Panc1 (cell line): ENCODE measurements at regions not wholly inside any gene's neighbourhood (a gene's known extent, or its start where the extent isn't known, plus 50 kb on each side); places are given as distances from the start of the nearest gene placed in this dataset.

Experiments
- ATAC-seq: fragments of 200-7000 bp; cut with Tn5 transposase; 2 replicates; pipeline ENCODE4 v1.9.1; 2020; ENCODE audit warnings: mild to moderate bottlenecking, moderate library complexity
- BruUV-seq: library from RNA; stranded (reverse); fragments of 400-500 nt; replicated peaks from 2 replicates; lab custom pipeline; 2021; lab: Mats Ljungman, UMichigan
- CTCF ChIA-PET: fragments of 300-600 bp; sonication (Branson Sonifier 250); formaldehyde crosslinking; loops from one replicate; lab custom pipeline; 2022; ENCODE audit warnings: antibody characterized with exemption; lab: Charles Lee
- POLR2A ChIA-PET: fragments of 300-600 bp; sonication (Branson Sonifier 250); formaldehyde crosslinking; loops from one replicate; lab custom pipeline; 2022; ENCODE audit warnings: antibody characterized with exemption; lab: Charles Lee
- DNase-seq: peaks from one replicate; pipeline ENCODE4 v3.0.0-alpha.2; 2010; ENCODE audit warnings: low read depth, low spot score
- H3K27ac ChIP-seq: 2 replicates; pipeline ENCODE4 v1.5.1; 2011; ENCODE audit warnings: mild to moderate bottlenecking, low read length, inconsistent platforms
- H3K27me3 ChIP-seq: fragments of 200-500 bp; sonication (Bioruptor generic); 2 replicates; pipeline ENCODE4 v1.6.0; 2014; ENCODE audit warnings: low read length, inconsistent platforms; ENCODE audit not compliant: control insufficient read depth, insufficient read depth
- H3K36me3 ChIP-seq: fragments of 200-500 bp; sonication (Bioruptor generic); 2 replicates; pipeline ENCODE4 v1.5.1; 2014; ENCODE audit warnings: inconsistent platforms, mild to moderate bottlenecking, low read length, moderate library complexity; ENCODE audit not compliant: control insufficient read depth, insufficient read depth
- H3K4me1 ChIP-seq: 2 replicates; pipeline ENCODE4 v1.5.1; 2011; ENCODE audit warnings: inconsistent platforms, mild to moderate bottlenecking, low read length, moderate library complexity; ENCODE audit not compliant: control insufficient read depth, insufficient read depth
- H3K4me3 ChIP-seq, 2 experiments: 2 replicates each; pipeline ENCODE4 v1.5.1; 2011 to 2012; ENCODE audit warnings: low read depth in 2 of 2, low read length in 2 of 2, mild to moderate bottlenecking in 2 of 2, inconsistent platforms in 1 of 2, moderate library complexity in 1 of 2
- H3K9me3 ChIP-seq: fragments of 200-500 bp; sonication (Bioruptor generic); 2 replicates; pipeline ENCODE4 v1.5.1; 2014; ENCODE audit warnings: low read depth, mild to moderate bottlenecking, inconsistent platforms, low read length, moderate library complexity; ENCODE audit not compliant: control insufficient read depth, insufficient read depth
- POLR2AphosphoS5 ChIP-seq: IDR thresholded peaks from 2 replicates; pipeline ENCODE4 v1.6.1; 2012; ENCODE audit warnings: mild to moderate bottlenecking, low read depth, low read length, moderate library complexity
- SIN3A ChIP-seq: IDR thresholded peaks from 2 replicates; pipeline ENCODE4 v1.6.1; 2012; ENCODE audit warnings: low read depth, mild to moderate bottlenecking, low read length, moderate library complexity, borderline replicate concordance; ENCODE audit not compliant: insufficient read depth
- TCF7L2 ChIP-seq: IDR thresholded peaks from 2 replicates; pipeline ENCODE4 v1.6.1; 2011; ENCODE audit warnings: mild to moderate bottlenecking, low read depth, low read length, inconsistent platforms
- in situ Hi-C: cut with HindIII; loops from 2 replicates; pipeline ENCODE4 v1.10.0; 2016; ENCODE audit warnings: low sequenced_read_pairs, low pct_unique_long_range_greater_than_20kb
- intact Hi-C: fragments of 100-400 bp; cut with micrococcal nuclease; formaldehyde crosslinking; loops from one replicate; pipeline ENCODE4 v1.10.0; 2022; ENCODE audit not compliant: unreplicated experiment
- TF ChIP-seq, protein P1 (sequence below): fragments of 450-650 bp; IDR thresholded peaks from 2 replicates; pipeline ENCODE4 v1.5.1; 2017; ENCODE audit warnings: mild to moderate bottlenecking
- TF ChIP-seq, protein P2 (sequence below), 2 experiments: IDR thresholded peaks; 2 replicates each; pipeline ENCODE4 v1.6.1; 2011 to 2012; ENCODE audit warnings: low read depth in 2 of 2, control low read depth in 1 of 2, low read length in 1 of 2, mild to moderate bottlenecking in 1 of 2, moderate library complexity in 1 of 2; ENCODE audit not compliant: insufficient read depth in 1 of 2

DNA sequence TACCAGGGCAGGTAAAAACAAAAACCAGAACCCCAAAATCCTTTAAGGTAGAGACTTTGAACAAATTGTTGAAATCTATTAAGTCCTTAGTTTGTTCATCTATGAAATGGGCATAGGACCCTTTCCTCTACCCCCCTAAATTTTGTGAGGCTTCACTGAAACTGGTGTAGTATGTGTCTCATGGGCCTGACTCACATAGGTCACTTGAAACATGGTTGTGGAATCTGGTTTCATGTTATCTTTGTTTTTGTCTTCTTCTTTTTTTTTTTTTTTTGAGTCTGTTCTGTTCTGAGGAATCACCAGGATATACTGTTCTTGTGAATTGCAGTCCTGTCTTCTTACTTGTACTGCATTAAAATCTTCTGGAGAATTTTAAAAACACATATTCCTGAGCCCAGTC, 202.2 kb downstream of the KTN1 start:
- CTCF ChIA-PET = no interaction called here
- Histone ChIP-seq H3K27ac (no peak overlapping the region), H3K9me3 (no peaks in the 10 kb centered on the region), H3K4me3 (no peak overlapping the region), H3K36me3 (no peaks in the 10 kb centered on the region), H3K27me3 (no peaks in the 10 kb centered on the region), H3K4me1 (no peaks in the 10 kb centered on the region)
- POLR2A ChIA-PET = interaction anchor here (0.7 kb wide), 1 partner anchor 132 kb away, joined by 4 read pairs; no protein-coding TSS in a partner anchor
- ATAC-seq = no peak
- TF ChIP-seq, protein P1, sequence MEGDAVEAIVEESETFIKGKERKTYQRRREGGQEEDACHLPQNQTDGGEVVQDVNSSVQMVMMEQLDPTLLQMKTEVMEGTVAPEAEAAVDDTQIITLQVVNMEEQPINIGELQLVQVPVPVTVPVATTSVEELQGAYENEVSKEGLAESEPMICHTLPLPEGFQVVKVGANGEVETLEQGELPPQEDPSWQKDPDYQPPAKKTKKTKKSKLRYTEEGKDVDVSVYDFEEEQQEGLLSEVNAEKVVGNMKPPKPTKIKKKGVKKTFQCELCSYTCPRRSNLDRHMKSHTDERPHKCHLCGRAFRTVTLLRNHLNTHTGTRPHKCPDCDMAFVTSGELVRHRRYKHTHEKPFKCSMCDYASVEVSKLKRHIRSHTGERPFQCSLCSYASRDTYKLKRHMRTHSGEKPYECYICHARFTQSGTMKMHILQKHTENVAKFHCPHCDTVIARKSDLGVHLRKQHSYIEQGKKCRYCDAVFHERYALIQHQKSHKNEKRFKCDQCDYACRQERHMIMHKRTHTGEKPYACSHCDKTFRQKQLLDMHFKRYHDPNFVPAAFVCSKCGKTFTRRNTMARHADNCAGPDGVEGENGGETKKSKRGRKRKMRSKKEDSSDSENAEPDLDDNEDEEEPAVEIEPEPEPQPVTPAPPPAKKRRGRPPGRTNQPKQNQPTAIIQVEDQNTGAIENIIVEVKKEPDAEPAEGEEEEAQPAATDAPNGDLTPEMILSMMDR = no peak
- TF ChIP-seq, protein P2, sequence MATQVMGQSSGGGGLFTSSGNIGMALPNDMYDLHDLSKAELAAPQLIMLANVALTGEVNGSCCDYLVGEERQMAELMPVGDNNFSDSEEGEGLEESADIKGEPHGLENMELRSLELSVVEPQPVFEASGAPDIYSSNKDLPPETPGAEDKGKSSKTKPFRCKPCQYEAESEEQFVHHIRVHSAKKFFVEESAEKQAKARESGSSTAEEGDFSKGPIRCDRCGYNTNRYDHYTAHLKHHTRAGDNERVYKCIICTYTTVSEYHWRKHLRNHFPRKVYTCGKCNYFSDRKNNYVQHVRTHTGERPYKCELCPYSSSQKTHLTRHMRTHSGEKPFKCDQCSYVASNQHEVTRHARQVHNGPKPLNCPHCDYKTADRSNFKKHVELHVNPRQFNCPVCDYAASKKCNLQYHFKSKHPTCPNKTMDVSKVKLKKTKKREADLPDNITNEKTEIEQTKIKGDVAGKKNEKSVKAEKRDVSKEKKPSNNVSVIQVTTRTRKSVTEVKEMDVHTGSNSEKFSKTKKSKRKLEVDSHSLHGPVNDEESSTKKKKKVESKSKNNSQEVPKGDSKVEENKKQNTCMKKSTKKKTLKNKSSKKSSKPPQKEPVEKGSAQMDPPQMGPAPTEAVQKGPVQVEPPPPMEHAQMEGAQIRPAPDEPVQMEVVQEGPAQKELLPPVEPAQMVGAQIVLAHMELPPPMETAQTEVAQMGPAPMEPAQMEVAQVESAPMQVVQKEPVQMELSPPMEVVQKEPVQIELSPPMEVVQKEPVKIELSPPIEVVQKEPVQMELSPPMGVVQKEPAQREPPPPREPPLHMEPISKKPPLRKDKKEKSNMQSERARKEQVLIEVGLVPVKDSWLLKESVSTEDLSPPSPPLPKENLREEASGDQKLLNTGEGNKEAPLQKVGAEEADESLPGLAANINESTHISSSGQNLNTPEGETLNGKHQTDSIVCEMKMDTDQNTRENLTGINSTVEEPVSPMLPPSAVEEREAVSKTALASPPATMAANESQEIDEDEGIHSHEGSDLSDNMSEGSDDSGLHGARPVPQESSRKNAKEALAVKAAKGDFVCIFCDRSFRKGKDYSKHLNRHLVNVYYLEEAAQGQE (IDR thresholded peaks at IDR 0.05; ENCODE audit: insufficient read depth in 1 of 2, low read depth in 2 of 2, low read length in 1 of 2) = no peak
- TF ChIP-seq SIN3A = no peak
- intact Hi-C loops (no loop called here), in situ Hi-C loops (no loop called here)
- no TSS peak for BruUV-seq
- no peak for DNase-seq

DNA sequence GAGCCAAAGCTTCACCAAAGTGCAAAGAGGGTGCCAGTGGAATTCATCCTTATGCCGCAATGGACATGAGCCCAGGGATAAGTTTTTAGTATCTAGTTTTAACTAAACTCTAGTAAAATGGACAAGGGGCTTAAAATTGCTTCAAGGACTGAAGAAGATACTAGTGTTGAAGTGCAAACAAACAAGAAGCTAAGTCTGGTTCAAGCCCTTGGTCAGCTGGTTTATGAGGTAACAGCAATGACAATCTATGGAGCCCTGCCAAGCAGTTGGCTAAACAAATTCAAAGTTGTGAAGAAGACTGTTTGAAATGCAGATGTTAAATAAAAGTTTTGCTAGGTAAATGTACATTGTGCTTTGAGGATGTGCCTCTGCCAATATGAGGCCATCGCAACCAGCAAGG, 209.4 kb downstream of the KTN1 start:
- Histone ChIP-seq H3K9me3 (no peaks in the 10 kb centered on the region), H3K4me3 (no peak overlapping the region), H3K27ac (no peak overlapping the region), H3K4me1 (no peaks in the 10 kb centered on the region; the same call in 1 of the 2 replicates), H3K36me3 (no peaks in the 10 kb centered on the region), H3K27me3 (no peaks in the 10 kb centered on the region)
- no peak for ATAC-seq
- no peak for TF ChIP-seq SIN3A
- TF ChIP-seq, protein P1 = no peak
- no peak for TF ChIP-seq TCF7L2
- no peak for TF ChIP-seq POLR2AphosphoS5
- TF ChIP-seq, protein P2 (IDR thresholded peaks at IDR 0.05; ENCODE audit: insufficient read depth in 1 of 2, low read depth in 2 of 2, low read length in 1 of 2) = no peak
- intact Hi-C loops = no loop called here
- POLR2A ChIA-PET = interaction anchor here (0.7 kb wide), 1 partner anchor 194 kb away, joined by 3 read pairs; no protein-coding TSS in a partner anchor
- no peak for DNase-seq
- in situ Hi-C loops = no loop called here
- BruUV-seq = no TSS peak
- CTCF ChIA-PET = no interaction called here
